Uterus (tissue), 2 donors: ENCODE measurements at regions not wholly inside any gene's neighbourhood (a gene's known extent, or its start where the extent isn't known, plus 50 kb on each side); places are given as distances from the start of the nearest gene placed in this dataset.
"Not testable (repeated sequence)": the region's sequence is repeated elsewhere in the genome, so short reads cannot be mapped to it uniquely, and the experiment has no call there.

Experiments
- CTCF ChIP-seq, 4 experiments: fragments of 200-600 bp in 2 of 4; fragments of 450-650 bp in 2 of 4; sonication (generic) in 2 of 4; IDR thresholded peaks; one replicate each; pipeline ENCODE4 v1.5.1; 2016 to 2019; ENCODE audit warnings: antibody characterized with exemption in 4 of 4, mild to moderate bottlenecking in 2 of 4, moderate library complexity in 1 of 4
- POLR2A ChIP-seq, 2 donors: fragments of 450-650 bp; IDR thresholded peaks; one replicate each; pipeline ENCODE4 v1.6.1; 2016; ENCODE audit warnings: antibody characterized with exemption in 2 of 2, mild to moderate bottlenecking in 1 of 2, moderate library complexity in 1 of 2

- not testable (repeated sequence) for TF ChIP-seq CTCF, POLR2A (IDR thresholded peaks at IDR 0.05)
Measured at GRCh38 chr7:39798077-39798476, 152.0 kb upstream of the CDK13 start.
